Activated T-cell treated with anti-CD3 and anti-CD28 coated beads, Interleukin-2, amount 50 U/mL, for 72 hours (primary cell): ENCODE measurements at regions not wholly inside any gene's neighbourhood (a gene's known extent, or its start where the extent isn't known, plus 50 kb on each side); places are given as distances from the start of the nearest gene placed in this dataset.

Experiments
- ATAC-seq, 2 donors: fragments of 150-1000 bp; cut with Tn5 transposase; replicated peaks in 1 of 2; 2 replicates each; pipeline ENCODE4 v1.10.0; 2021; ENCODE audit warnings: moderate library complexity in 2 of 2, mild to moderate bottlenecking in 1 of 2
- DNase-seq, 2 donors: peaks; one replicate each; pipeline ENCODE4 v3.0.0; 2021 to 2022; ENCODE audit warnings: mixed read lengths in 1 of 2
- H3K27ac Mint-ChIP-seq: one replicate; pipeline ENCODE4 v1.8.0; 2022; ENCODE audit warnings: mild to moderate bottlenecking, moderate library complexity, mixed read lengths
- H3K27me3 Mint-ChIP-seq: one replicate; pipeline ENCODE4 v1.8.0; 2022; ENCODE audit warnings: low read depth, mixed read lengths
- H3K36me3 Mint-ChIP-seq, 2 donors: one replicate each; pipeline ENCODE4 v1.8.0; 2022; ENCODE audit warnings: mixed read lengths in 2 of 2, mild to moderate bottlenecking in 1 of 2; ENCODE audit not compliant: insufficient read depth in 2 of 2
- H3K4me1 Mint-ChIP-seq: one replicate; pipeline ENCODE4 v1.8.0; 2022; ENCODE audit warnings: low read depth, mixed read lengths
- H3K4me3 Mint-ChIP-seq, 2 donors: one replicate each; pipeline ENCODE4 v1.8.0; 2022; ENCODE audit warnings: mild to moderate bottlenecking in 2 of 2, mixed read lengths in 2 of 2, moderate library complexity in 2 of 2
- H3K9me3 Mint-ChIP-seq, 2 donors: one replicate each; pipeline ENCODE4 v1.8.0; 2022; ENCODE audit warnings: mixed read lengths in 2 of 2

DNA sequence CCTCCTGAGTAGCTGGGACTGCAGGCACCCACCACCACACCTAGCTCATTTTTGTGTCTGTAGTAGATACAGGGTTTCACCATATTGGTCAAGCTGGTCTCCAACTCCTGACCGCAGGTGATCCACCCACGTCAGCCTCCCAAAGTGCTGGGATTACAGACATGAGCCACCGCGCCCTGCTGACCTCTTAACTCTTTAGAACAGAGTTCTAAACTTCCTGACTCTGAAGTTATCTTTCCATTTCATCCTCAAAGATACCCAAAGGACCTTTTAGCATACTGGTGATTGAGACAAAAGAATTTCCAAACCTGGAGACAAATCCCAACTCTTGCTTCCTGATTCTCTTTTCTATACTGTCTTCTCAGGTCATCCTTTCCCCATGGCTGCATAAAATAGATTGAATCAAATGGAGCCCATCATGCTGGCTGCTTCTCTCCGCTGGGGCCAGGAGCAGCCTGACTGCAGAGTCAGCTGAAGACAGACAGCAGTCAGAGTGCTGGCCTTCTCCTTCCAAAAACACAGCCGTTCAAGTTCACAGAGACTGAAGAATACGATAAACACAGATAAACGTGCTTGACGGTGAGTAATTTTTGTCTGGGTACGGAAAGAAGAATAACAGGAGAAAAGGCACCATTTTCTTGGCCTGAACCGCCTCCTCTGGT, 76.5 kb upstream of the ATF7IP2 start:
- H3K4me3 Mint-ChIP-seq, result no peak overlapping the region
- no peak for DNase-seq
- H3K4me1 Mint-ChIP-seq, result no peaks in the 10 kb centered on the region
- H3K27me3 Mint-ChIP-seq, result no peaks in the 10 kb centered on the region
- H3K27ac Mint-ChIP-seq, result no peak overlapping the region
- H3K9me3 Mint-ChIP-seq, result no peaks in the 10 kb centered on the region
- no peak for ATAC-seq
- H3K36me3 Mint-ChIP-seq, result no peaks in the 10 kb centered on the region

- ATAC-seq (no peak), DNase-seq (no peak)
- H3K36me3 Mint-ChIP-seq, result no peaks in the 10 kb centered on the region
- H3K4me1 Mint-ChIP-seq, result peaks cover 6% of the 10 kb centered on the region
- H3K9me3 Mint-ChIP-seq, result no peaks in the 10 kb centered on the region
- H3K27me3 Mint-ChIP-seq, result no peaks in the 10 kb centered on the region
- H3K27ac Mint-ChIP-seq, result no peak overlapping the region
- H3K4me3 Mint-ChIP-seq, result no peak overlapping the region
These were observed 73.9 kb upstream of the ATF7IP2 start for GRCh38 chr16:10312008-10312407.

DNA sequence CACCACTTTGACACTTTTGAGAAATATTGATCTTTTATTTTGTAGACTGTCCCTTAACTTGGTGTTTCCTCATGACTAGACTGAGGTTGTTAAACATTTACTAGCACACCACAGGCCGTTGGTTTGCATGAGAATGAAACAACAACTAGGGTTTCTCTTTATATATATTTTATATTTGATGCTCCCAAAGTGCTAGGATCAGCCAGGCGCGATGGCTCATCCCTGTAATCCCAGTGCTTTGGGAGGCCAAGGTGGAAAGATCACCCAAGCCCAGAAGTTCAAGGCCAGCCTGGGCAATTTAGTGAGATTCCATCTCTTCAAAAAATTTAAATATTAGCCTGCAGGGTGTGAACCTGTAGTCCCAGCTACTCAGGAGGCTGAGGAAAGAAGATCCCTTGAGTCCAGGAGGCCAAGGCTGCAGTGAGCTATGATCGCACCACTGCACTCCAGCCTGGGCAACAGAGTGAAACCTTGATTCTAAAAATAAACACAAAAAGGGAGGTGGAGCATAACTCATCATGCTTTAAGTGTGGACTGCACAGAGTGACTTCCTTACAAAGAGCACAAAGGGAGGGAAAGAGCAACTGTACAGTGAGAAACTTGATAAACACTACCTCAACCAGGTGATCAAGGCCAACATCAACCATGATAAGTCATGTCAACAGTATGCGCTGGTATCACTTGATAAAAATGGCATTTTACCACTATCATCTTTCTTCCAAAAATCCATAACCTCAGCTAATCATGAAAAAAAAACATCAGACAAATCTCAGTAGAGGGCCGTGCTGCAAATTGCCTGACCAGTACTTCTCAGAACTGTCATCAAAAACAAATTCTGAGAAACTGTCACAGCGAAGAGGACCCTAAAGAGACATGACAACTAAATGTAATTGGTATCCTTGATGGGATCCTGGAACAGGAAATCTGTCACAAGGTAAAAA, 72.8 kb upstream of the ATF7IP2 start:
- no peak overlapping the region for H3K4me3 Mint-ChIP-seq

GRCh38 chr16:10314317-10314716, 71.5 kb upstream of the ATF7IP2 start:
- Mint-ChIP-seq H3K27me3 (no peaks in the 10 kb centered on the region), H3K4me1 (peaks cover 7% of the 10 kb centered on the region), H3K9me3 (no peaks in the 10 kb centered on the region), H3K27ac (no peak overlapping the region), H3K36me3 (no peaks in the 10 kb centered on the region), H3K4me3 (no peak overlapping the region)
- ATAC-seq (no peak), DNase-seq (no peak)

More for the DNA sequence above, 72.8 kb upstream of the ATF7IP2 start:
- DNase-seq (no peak), ATAC-seq (no peak)
- Mint-ChIP-seq H3K27me3 (no peaks in the 10 kb centered on the region), H3K27ac (no peak overlapping the region), H3K4me1 (peaks cover 6% of the 10 kb centered on the region), H3K9me3 (no peaks in the 10 kb centered on the region), H3K36me3 (no peaks in the 10 kb centered on the region)

DNA sequence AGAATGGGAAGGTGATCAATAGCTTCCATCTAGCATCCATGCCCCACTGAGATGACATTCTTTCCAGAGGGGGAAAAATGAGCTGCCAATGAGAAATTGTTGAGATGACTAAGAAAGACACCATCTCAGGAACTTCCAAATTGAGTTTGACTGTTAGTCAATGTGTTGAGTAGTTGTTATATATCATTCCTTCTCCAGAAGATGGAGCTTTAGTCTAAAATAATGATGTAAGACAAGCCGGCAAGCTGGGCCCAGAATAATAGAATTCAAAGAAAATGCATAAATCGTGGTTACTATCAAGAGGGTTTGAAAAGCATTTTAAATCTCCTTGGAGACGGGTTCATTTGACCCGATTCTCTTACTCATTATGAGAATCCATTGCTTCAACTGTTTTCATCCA, 71.0 kb upstream of the ATF7IP2 start:
- Mint-ChIP-seq H3K4me3 (no peak overlapping the region), H3K36me3 (no peaks in the 10 kb centered on the region), H3K27me3 (no peaks in the 10 kb centered on the region), H3K9me3 (no peaks in the 10 kb centered on the region), H3K4me1 (peaks cover 11% of the 10 kb centered on the region), H3K27ac (peak overlapping the region; percentile 56)
- DNase-seq (no peak), ATAC-seq (peak; percentile 34 to 48)

DNA sequence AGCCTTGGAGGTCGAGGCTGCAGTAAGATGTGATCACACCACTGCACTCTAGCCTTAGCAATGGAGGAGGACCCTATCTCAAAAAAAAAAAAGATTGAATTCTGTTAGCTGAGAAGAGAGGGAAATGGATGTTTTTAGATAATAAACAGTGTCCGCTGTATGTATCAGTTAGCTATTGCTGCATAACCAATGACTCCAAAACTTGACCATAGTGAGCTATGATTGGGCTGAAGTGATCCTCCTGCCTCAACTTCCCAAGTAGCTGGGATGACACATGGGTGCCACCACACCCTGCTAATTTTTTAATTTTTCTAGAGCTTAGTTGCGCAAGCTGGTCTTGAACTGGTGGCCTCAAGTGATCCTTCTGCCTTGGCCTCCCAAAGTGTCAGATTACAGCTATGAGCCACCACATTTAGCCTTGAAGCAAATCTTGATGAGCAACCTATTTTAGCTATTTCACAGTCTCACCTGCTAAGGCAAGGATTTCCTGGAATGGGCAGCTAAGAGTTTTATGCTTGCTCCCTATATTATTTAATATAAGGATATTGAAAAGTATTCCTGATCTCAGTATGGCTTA, 68.3 kb upstream of the ATF7IP2 start:
- Mint-ChIP-seq H3K27me3 (no peaks in the 10 kb centered on the region), H3K27ac (no peak overlapping the region), H3K9me3 (no peaks in the 10 kb centered on the region), H3K36me3 (no peaks in the 10 kb centered on the region), H3K4me1 (peaks cover 11% of the 10 kb centered on the region), H3K4me3 (no peak overlapping the region)
- DNase-seq (no peak), ATAC-seq (no peak)

DNA sequence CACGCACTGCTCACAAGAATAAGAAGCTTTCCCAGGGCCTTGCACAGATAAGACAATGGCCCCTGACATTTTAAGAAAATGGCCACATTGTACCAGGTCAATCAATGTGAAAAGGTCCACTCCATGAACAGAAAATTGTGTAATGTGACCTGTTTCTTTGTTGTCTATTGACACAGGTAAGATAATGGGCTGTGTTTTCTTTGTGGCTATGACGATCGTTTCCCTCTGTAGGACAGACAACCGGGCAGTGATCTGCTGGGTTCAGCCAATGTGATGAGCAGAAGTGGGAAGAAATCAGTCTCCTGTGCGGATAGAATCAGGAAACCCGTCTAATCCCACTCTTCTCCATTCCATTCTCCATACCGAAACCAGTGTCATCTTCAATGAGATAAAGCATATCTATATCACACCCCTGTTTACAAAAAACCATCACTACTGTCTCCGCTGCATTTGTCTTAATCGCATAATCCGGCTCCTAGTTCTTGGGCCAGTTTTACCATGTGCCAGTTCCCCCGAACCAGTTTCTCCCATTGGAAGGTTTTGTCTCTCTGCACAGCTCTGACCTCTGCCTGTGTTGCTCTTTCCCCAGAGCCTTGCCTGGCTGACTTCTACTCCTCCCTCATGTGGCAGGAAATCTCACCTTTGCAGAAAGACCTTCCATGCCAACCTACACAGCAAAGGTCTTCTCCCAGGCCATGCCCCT, 66.9 kb upstream of the ATF7IP2 start:
- no peak for DNase-seq
- Mint-ChIP-seq H3K4me1 (peaks cover 11% of the 10 kb centered on the region), H3K27me3 (no peaks in the 10 kb centered on the region), H3K9me3 (no peaks in the 10 kb centered on the region), H3K27ac (no peak overlapping the region), H3K4me3 (no peak overlapping the region), H3K36me3 (no peaks in the 10 kb centered on the region)
- peak in 1 of 2 donors; percentile 36 for ATAC-seq

GRCh38 chr16:10321407-10322387, 64.2 kb upstream of the ATF7IP2 start:
- H3K4me3 Mint-ChIP-seq, result no peak overlapping the region
- DNase-seq (no peak), ATAC-seq (peak; percentile 47 to 69)
- H3K27me3 Mint-ChIP-seq, result no peaks in the 10 kb centered on the region
- no peak overlapping the region for H3K27ac Mint-ChIP-seq
- peaks cover 5% of the 10 kb centered on the region for H3K4me1 Mint-ChIP-seq
- H3K36me3 Mint-ChIP-seq, result no peaks in the 10 kb centered on the region
- H3K9me3 Mint-ChIP-seq, result peaks cover 4% of the 10 kb centered on the region in 2 donors

DNA sequence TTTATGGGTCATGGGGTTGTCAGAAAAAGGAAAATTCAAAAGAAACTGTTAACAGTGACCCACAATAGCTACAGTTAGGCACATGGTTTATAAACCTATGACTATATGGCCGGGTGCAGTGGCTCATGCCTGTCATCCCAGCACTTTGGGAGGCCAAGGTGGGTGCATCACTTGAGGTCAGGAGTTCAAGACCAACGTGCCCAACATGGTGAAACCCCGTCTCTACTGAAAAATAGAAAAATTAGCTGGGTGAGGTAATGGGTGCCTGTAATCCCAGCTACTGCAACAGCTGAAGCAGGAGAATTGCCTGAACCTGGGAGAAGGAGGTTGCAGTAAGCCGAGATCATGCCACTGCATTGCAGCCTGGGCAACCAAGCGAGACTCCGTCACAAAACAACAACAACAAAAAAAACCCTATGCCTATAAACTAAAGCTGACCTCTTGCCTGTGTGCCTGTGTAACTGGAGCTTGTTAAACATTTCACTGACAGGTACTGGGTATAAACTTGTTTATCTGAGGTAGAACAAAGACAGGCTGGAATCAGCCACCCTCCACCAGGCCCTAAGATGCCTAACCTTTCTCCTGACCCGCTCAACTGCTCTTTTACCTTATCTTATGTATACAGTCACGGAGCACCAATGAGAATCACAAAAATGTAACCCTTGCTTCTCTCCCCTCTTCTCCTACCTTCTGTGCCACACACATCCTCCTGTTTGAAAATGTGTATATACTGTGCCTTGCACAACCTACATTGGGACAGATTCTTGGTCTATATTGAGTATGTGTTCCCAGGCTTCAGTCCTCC, 62.9 kb upstream of the ATF7IP2 start:
- H3K27me3 Mint-ChIP-seq, result no peaks in the 10 kb centered on the region
- peaks cover 5% of the 10 kb centered on the region for H3K4me1 Mint-ChIP-seq
- H3K36me3 Mint-ChIP-seq, result peaks cover 3 to 4% of the 10 kb centered on the region in 2 donors
- ATAC-seq (no peak), DNase-seq (no peak)
- peaks cover 4 to 8% of the 10 kb centered on the region in 2 donors for H3K9me3 Mint-ChIP-seq
- no peak overlapping the region for H3K4me3 Mint-ChIP-seq
- no peak overlapping the region for H3K27ac Mint-ChIP-seq

- ATAC-seq, result no peak
- Mint-ChIP-seq H3K27ac (no peak overlapping the region), H3K27me3 (no peaks in the 10 kb centered on the region), H3K4me1 (peaks cover 10% of the 10 kb centered on the region), H3K4me3 (no peak overlapping the region), H3K36me3 (peaks cover 3 to 4% of the 10 kb centered on the region in 2 donors), H3K9me3 (peaks cover 4 to 8% of the 10 kb centered on the region in 2 donors)
- no peak for DNase-seq
These were observed 62.4 kb upstream of the ATF7IP2 start for GRCh38 chr16:10323528-10323869.

DNA sequence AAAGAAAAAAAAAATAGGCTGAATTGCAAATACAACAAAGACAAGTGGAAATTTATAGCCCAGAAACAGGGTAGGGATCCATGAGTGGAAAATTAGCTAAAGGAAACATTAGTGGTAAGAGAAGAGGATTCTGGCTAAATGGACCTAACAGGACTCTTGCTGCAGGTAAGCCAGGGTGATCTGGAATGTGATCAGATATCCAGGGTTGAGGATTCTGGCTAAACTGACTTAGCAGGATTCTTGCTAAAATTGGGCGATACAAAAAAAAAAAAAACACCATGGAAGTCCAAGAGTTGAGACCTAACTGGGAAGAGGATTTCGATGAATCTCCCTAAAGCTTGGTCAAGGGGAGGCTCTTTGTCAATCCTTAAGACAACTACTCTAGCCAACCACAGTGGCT, 61.7 kb upstream of the ATF7IP2 start:
- Mint-ChIP-seq H3K36me3 (peaks cover 3 to 4% of the 10 kb centered on the region in 2 donors), H3K27ac (no peak overlapping the region), H3K27me3 (no peaks in the 10 kb centered on the region), H3K4me3 (no peak overlapping the region), H3K9me3 (peaks cover 4 to 8% of the 10 kb centered on the region in 2 donors), H3K4me1 (peaks cover 11% of the 10 kb centered on the region)
- DNase-seq, result no peak
- ATAC-seq, result no peak
